GM13977 (cell line): ENCODE measurements at regions not wholly inside any gene's neighbourhood (a gene's known extent, or its start where the extent isn't known, plus 50 kb on each side); places are given as distances from the start of the nearest gene placed in this dataset.

Experiments used
- DNase-seq: peaks from one replicate; pipeline ENCODE4 v3.0.0; 2012; ENCODE audit warnings: low spot score
- in situ Hi-C: fragments of 300-500 bp; cut with MboI; formaldehyde crosslinking; loops from one replicate; pipeline ENCODE4 v1.12.0; 2022; ENCODE audit warnings: low sequenced_read_pairs, low pct_unique_long_range_greater_than_20kb, mixed read lengths, inconsistent platforms; ENCODE audit not compliant: unreplicated experiment
- TF ChIP-seq, protein P1 (sequence below): IDR thresholded peaks from 2 replicates; pipeline ENCODE4 v1.5.1; 2012; ENCODE audit warnings: mild to moderate bottlenecking, control low read depth; ENCODE audit not compliant: insufficient read depth; ENCODE audit errors: extremely low read depth, missing control alignments

DNA sequence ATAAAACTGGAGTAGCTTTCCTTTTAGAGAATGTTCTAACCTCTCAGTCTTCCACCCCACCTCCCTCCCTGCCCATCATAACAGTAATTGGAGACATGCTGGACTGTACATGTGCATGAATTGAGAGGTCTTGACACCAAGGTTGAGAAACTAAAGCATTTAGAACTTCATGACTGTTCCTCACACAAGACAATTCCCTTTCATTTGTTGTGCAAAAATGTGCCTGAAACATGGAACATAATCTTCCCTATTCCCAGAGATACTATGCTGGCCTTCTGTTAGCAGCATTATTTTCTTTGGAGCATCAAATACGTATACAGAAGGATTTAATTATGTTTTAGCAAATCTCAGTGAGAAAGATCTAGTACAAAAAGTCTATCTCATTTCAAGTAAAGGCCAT, 97.5 kb upstream of the KCNE2 start:
- DNase-seq = no peak
- TF ChIP-seq, protein P1, sequence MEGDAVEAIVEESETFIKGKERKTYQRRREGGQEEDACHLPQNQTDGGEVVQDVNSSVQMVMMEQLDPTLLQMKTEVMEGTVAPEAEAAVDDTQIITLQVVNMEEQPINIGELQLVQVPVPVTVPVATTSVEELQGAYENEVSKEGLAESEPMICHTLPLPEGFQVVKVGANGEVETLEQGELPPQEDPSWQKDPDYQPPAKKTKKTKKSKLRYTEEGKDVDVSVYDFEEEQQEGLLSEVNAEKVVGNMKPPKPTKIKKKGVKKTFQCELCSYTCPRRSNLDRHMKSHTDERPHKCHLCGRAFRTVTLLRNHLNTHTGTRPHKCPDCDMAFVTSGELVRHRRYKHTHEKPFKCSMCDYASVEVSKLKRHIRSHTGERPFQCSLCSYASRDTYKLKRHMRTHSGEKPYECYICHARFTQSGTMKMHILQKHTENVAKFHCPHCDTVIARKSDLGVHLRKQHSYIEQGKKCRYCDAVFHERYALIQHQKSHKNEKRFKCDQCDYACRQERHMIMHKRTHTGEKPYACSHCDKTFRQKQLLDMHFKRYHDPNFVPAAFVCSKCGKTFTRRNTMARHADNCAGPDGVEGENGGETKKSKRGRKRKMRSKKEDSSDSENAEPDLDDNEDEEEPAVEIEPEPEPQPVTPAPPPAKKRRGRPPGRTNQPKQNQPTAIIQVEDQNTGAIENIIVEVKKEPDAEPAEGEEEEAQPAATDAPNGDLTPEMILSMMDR = no peak
- in situ Hi-C loops = no loop called here

DNA sequence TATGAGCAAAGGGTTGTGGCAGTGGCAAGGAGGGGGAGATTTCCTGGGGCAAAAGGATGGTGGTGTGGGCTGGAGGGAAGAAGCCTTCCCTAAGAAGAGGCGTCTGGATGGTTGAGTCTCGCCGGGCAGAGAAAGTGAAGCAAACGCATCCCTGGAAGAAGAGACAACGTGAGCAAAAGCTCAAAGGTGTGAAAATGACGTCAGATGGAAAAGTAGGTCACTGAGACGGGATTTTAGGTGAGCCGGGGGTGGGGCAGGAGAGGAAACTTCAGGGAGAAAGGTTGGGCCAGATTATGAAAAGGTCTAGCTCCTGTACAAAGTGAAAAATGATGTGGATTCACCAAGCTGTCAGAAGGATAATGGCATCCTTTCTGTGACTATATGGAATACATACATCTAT, 95.3 kb upstream of the KCNE2 start:
- in situ Hi-C loops = no loop called here

DNA sequence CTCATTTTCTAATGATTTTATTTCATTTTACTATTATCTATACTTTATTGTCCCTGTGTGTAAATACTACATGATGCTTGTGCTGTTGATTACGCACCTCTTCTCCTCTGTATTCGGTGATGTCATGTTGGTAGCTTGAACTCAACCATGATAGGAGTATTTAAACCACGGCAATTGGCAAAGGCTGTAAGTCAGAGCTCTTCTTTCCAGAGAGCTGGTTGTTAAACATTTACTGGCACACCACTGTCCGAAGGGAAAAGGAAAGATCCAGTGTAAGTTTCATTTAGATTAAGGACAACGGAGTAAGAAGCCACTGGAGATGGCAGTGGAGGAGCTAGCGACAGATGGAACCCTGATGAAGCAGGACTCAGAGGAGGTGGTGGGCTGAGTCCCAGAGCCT, 93.4 kb upstream of the KCNE2 start:
- no peak for DNase-seq
- in situ Hi-C loops = no loop called here
- TF ChIP-seq, protein P1 = no peak

More for the DNA sequence above, 95.3 kb upstream of the KCNE2 start:
- no peak for DNase-seq
- TF ChIP-seq, protein P1 = no peak

DNA sequence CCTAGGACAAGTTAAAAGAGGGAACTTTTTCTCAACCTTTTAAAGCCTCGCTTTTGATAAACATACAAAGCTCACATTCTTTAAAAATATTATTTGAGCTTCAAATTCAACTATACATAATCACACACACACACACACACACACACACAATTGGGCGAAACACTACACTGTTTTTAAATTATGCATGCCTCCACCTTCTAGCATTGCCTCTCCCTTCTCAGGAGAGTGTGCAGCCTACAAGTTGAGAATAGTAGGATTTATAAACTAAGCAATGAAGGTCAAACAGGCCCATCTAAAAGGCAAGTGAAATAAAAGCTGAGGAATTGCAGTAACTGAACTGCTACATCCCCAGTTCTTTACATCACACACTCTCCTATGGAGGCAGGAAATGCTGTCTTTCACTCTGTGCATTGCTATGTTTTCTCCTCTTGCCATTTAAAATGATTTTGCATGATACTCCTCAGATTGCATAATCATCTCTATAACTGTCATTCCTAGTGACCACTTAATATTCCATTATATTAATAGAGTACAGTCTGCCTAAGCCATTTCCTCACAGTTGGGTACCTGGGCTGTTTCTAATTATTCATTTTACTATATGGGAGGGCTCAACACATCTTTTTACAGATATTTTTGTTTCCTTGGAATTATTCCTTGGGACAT, 92.5 kb upstream of the KCNE2 start:
- DNase-seq = no peak
- TF ChIP-seq, protein P1 = no peak
- in situ Hi-C loops = no loop called here

DNA sequence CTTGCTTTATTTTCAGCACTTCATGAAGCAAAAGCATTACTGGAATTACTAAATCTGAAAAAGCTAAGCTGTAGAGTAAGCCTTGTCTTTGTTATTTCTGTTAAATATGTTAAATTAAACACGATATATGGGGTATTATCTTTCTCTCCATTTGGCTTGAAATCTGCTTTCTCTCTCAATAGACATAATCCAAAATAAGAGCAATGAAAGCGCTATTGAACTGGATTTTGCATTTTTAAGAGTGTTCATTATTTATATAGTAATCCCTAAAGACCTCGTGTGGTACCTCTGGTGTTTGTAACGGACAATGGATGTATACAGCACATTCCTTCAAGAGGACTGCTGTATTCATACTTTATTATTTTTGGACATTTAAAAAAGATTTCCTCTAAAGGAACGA, 91.5 kb upstream of the KCNE2 start:
- in situ Hi-C loops = no loop called here

DNA sequence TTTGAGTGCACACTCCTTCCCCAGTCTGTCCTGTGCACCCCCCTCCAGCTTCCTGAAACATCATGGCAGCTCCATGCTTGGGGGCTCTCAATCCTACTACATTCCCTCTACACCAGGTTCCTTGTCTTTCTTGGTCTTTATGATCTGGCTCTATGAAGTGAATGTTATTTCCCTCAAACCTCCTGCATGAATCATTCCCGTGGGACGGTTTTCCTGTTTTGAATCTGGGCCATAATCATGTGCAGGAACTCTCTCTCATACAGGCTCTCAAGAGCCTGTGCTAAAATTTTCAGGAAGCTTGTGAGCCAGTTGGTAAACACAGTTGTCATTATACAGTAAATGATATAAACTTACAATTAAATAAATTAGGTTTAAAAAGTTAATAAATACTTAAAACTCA, 89.8 kb upstream of the KCNE2 start:
- TF ChIP-seq, protein P1 = no peak
- in situ Hi-C loops = no loop called here
- no peak for DNase-seq

More for the DNA sequence above, 91.5 kb upstream of the KCNE2 start:
- no peak for DNase-seq
- TF ChIP-seq, protein P1 = no peak
